Breast epithelium (tissue), 3 donors: ENCODE measurements at regions not wholly inside any gene's neighbourhood (a gene's known extent, or its start where the extent isn't known, plus 50 kb on each side); places are given as distances from the start of the nearest gene placed in this dataset.

ENCODE experiments used
- POLR2AphosphoS5 ChIP-seq, 3 donors: sonication (generic); formaldehyde crosslinking; IDR thresholded peaks; one replicate each; pipeline ENCODE4 v1.6.1; 2017; ENCODE audit warnings: antibody characterized with exemption in 3 of 3
- TF ChIP-seq, protein P1 (sequence below), 3 donors: fragments of 450-650 bp; IDR thresholded peaks; one replicate each; pipeline ENCODE4 v1.5.1; 2016 to 2017; ENCODE audit warnings: antibody characterized with exemption in 3 of 3, mild to moderate bottlenecking in 3 of 3, moderate library complexity in 3 of 3

GRCh38 chr5:39857041-39857440 is 432.3 kb upstream of the DAB2 start:
- TF ChIP-seq, protein P1, sequence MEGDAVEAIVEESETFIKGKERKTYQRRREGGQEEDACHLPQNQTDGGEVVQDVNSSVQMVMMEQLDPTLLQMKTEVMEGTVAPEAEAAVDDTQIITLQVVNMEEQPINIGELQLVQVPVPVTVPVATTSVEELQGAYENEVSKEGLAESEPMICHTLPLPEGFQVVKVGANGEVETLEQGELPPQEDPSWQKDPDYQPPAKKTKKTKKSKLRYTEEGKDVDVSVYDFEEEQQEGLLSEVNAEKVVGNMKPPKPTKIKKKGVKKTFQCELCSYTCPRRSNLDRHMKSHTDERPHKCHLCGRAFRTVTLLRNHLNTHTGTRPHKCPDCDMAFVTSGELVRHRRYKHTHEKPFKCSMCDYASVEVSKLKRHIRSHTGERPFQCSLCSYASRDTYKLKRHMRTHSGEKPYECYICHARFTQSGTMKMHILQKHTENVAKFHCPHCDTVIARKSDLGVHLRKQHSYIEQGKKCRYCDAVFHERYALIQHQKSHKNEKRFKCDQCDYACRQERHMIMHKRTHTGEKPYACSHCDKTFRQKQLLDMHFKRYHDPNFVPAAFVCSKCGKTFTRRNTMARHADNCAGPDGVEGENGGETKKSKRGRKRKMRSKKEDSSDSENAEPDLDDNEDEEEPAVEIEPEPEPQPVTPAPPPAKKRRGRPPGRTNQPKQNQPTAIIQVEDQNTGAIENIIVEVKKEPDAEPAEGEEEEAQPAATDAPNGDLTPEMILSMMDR (IDR thresholded peaks at IDR 0.05), result no peak
- no peak for TF ChIP-seq POLR2AphosphoS5 (IDR thresholded peaks at IDR 0.05)
